ENCODE measurements at regions not wholly inside any gene's neighbourhood (a gene's known extent, or its start where the extent isn't known, plus 50 kb on each side); places are given as distances from the start of the nearest gene placed in this dataset.

DNA sequence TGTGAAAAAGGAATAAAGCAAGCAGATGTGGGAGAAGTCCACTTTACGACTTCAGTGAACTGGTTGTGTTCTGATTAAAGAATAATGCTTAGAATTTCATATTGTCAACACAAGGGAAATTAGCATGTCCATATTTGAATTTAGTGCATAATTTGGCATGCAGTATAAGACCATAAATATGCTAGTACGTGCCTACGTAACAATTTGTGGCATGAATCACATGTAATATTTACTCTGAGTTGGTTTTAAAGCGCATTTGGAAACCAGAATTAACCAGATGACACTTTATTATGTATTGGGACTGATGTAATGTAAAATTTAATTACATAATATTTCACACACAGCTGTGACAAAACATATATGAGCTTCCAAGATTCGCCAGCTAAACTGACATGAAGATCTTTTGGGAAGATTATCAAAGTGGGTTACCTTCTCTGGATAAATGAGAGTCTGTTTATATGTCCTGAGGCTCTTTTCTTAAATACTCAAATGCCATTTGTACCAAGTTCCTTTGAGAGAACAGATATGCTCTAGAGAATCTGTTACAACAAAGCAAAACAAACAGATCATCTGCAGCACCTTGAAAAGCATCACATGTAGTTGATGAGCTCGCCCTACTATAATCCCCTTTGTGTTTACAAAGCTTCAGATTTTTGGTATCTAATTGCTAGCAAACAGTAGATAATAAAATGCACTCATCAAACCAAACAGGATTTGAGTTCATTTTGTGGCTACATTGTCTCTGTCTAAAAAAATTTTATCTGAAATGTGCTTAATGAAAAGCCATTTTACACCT lies 1468.6 kb downstream of the CDH11 start:
- Histone ChIP-seq H3K79me2 (replicated peaks; ENCODE audit: insufficient read depth, low read length) (no peaks in the 10 kb centered on the region), H3K9me3 (ENCODE audit: low read length) (no peaks in the 10 kb centered on the region), H3F3A (ENCODE audit: insufficient read depth, low read length, poor library complexity, severe bottlenecking) (no peaks in the 10 kb centered on the region), H3K27me3 (ENCODE audit: insufficient read depth, low read depth, low read length) (no peaks in the 10 kb centered on the region), H3K9ac (ENCODE audit: low read length) (no peak overlapping the region), H3K36me3 (ENCODE audit: insufficient read depth, low read length) (no peaks in the 10 kb centered on the region), H4K20me1 (ENCODE audit: insufficient read depth) (no peaks in the 10 kb centered on the region), H3K4me3 (ENCODE audit: low read length) (no peak overlapping the region), H3K27ac (ENCODE audit: low read length) (no peak overlapping the region), H3K4me2 (ENCODE audit: low read length) (no peak overlapping the region), H2AFZ (ENCODE audit: low read depth, low read length) (no peak overlapping the region), H3K9me2 (ENCODE audit: insufficient read depth, low read length) (no peaks in the 10 kb centered on the region)
- TF ChIP-seq SMC3 (conservative IDR thresholded peaks at IDR 0.05; ENCODE audit: poor library complexity): no peak
- no peak for TF ChIP-seq POLR2AphosphoS5 (IDR thresholded peaks at IDR 0.05)
- no peak for TF ChIP-seq REST (IDR thresholded peaks at IDR 0.05; ENCODE audit: borderline replicate concordance)
- no peak for TF ChIP-seq EZH2 (IDR thresholded peaks at IDR 0.05; ENCODE audit: borderline replicate concordance, insufficient read depth, low read length, poor library complexity, severe bottlenecking)
- no peak for TF ChIP-seq MXI1 (conservative IDR thresholded peaks at IDR 0.05; ENCODE audit: poor library complexity, severe bottlenecking)
- TF ChIP-seq RAD21 (conservative IDR thresholded peaks at IDR 0.05): no peak
- TF ChIP-seq, protein P1, sequence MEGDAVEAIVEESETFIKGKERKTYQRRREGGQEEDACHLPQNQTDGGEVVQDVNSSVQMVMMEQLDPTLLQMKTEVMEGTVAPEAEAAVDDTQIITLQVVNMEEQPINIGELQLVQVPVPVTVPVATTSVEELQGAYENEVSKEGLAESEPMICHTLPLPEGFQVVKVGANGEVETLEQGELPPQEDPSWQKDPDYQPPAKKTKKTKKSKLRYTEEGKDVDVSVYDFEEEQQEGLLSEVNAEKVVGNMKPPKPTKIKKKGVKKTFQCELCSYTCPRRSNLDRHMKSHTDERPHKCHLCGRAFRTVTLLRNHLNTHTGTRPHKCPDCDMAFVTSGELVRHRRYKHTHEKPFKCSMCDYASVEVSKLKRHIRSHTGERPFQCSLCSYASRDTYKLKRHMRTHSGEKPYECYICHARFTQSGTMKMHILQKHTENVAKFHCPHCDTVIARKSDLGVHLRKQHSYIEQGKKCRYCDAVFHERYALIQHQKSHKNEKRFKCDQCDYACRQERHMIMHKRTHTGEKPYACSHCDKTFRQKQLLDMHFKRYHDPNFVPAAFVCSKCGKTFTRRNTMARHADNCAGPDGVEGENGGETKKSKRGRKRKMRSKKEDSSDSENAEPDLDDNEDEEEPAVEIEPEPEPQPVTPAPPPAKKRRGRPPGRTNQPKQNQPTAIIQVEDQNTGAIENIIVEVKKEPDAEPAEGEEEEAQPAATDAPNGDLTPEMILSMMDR (IDR thresholded peaks at IDR 0.05; ENCODE audit: poor library complexity, severe bottlenecking): no peak
- no peak for TF ChIP-seq EP300 (conservative IDR thresholded peaks at IDR 0.05; ENCODE audit: poor library complexity, severe bottlenecking)
- TF ChIP-seq TAF1 (IDR thresholded peaks at IDR 0.05; ENCODE audit: low read depth): no peak

- Histone ChIP-seq H3K9ac (ENCODE audit: low read length) (no peak overlapping the region), H3K27ac (ENCODE audit: low read length) (no peak overlapping the region), H2AFZ (ENCODE audit: low read depth, low read length) (no peak overlapping the region), H3K4me3 (ENCODE audit: low read length) (no peak overlapping the region), H3K4me2 (ENCODE audit: low read length) (no peak overlapping the region), H3F3A (ENCODE audit: insufficient read depth, low read length, poor library complexity, severe bottlenecking) (no peaks in the 10 kb centered on the region), H3K36me3 (ENCODE audit: insufficient read depth, low read length) (no peaks in the 10 kb centered on the region), H3K79me2 (replicated peaks; ENCODE audit: insufficient read depth, low read length) (no peaks in the 10 kb centered on the region), H3K27me3 (ENCODE audit: insufficient read depth, low read depth, low read length) (no peaks in the 10 kb centered on the region), H4K20me1 (ENCODE audit: insufficient read depth) (no peaks in the 10 kb centered on the region), H3K9me3 (ENCODE audit: low read length) (no peaks in the 10 kb centered on the region), H3K9me2 (ENCODE audit: insufficient read depth, low read length) (no peaks in the 10 kb centered on the region)
- TF ChIP-seq RAD21 (conservative IDR thresholded peaks at IDR 0.05): no peak
- no peak for TF ChIP-seq EP300 (conservative IDR thresholded peaks at IDR 0.05; ENCODE audit: poor library complexity, severe bottlenecking)
- TF ChIP-seq SMC3 (conservative IDR thresholded peaks at IDR 0.05; ENCODE audit: poor library complexity): no peak
- TF ChIP-seq TAF1 (IDR thresholded peaks at IDR 0.05; ENCODE audit: low read depth): no peak
- no peak for TF ChIP-seq REST (IDR thresholded peaks at IDR 0.05; ENCODE audit: borderline replicate concordance)
- TF ChIP-seq EZH2 (IDR thresholded peaks at IDR 0.05; ENCODE audit: borderline replicate concordance, insufficient read depth, low read length, poor library complexity, severe bottlenecking): no peak
- TF ChIP-seq MXI1 (conservative IDR thresholded peaks at IDR 0.05; ENCODE audit: poor library complexity, severe bottlenecking): no peak
Measured at GRCh38 chr16:63652091-63652490, 1469.8 kb downstream of the CDH11 start.
